ENCODE measurements at regions not wholly inside any gene's neighbourhood (a gene's known extent, or its start where the extent isn't known, plus 50 kb on each side); places are given as distances from the start of the nearest gene placed in this dataset.

DNA sequence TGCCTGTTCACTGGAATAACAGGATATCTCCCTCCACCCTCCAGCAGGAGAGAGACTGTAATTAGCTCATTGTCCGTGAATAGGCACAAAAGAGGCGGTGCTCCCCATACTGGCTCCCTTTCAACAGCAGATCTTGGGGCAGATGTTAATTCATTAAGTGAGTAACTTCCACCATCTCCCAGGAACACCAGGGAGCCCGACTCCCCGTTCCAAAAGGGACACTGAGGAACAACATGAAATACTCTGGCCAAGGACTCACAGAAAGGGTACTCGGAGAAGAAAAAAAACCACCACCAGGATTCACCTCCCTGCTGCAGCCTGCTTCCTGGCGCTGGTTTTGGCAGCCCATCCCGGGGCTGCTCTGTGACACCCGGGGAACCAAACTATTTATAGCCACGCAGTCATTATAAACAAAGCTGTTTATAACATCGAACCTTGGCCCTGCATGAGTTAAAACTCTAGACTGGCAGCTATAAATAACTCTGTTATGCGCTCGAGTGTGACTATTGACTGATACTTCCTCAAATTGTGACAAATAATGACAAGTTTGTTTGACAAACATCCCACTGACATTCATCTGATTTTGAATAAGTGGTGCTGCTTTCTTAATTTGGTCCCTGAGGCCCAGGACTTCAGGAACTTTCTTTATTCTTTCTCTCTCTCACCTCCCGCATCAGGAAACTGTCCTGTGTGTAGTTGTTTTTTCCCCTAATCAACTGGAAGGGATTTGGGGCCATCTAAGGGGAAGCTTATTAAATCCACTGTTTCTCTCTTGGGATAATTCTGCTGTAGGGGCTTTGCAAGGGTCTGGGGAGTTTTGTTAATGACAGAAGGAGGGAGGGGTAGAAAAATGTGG, 521.6 kb downstream of the CD83 start:
- TF ChIP-seq ISL1 (CRISPR knock-in tag; IDR thresholded peaks at IDR 0.05) (no peak), SNAI2 (CRISPR knock-in tag; IDR thresholded peaks at IDR 0.05) (no peak), CSDC2 (CRISPR knock-in tag; IDR thresholded peaks at IDR 0.05) (no peak), ZC3H10 (CRISPR knock-in tag; IDR thresholded peaks at IDR 0.05) (no peak), PPARA (CRISPR knock-in tag; IDR thresholded peaks at IDR 0.05; ENCODE audit: borderline replicate concordance) (no peak)
- TF ChIP-seq, protein P1, sequence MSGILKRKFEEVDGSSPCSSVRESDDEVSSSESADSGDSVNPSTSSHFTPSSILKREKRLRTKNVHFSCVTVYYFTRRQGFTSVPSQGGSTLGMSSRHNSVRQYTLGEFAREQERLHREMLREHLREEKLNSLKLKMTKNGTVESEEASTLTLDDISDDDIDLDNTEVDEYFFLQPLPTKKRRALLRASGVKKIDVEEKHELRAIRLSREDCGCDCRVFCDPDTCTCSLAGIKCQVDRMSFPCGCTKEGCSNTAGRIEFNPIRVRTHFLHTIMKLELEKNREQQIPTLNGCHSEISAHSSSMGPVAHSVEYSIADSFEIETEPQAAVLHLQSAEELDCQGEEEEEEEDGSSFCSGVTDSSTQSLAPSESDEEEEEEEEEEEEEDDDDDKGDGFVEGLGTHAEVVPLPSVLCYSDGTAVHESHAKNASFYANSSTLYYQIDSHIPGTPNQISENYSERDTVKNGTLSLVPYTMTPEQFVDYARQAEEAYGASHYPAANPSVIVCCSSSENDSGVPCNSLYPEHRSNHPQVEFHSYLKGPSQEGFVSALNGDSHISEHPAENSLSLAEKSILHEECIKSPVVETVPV (CRISPR knock-in tag; IDR thresholded peaks at IDR 0.05): no peak
- TF ChIP-seq, protein P2, sequence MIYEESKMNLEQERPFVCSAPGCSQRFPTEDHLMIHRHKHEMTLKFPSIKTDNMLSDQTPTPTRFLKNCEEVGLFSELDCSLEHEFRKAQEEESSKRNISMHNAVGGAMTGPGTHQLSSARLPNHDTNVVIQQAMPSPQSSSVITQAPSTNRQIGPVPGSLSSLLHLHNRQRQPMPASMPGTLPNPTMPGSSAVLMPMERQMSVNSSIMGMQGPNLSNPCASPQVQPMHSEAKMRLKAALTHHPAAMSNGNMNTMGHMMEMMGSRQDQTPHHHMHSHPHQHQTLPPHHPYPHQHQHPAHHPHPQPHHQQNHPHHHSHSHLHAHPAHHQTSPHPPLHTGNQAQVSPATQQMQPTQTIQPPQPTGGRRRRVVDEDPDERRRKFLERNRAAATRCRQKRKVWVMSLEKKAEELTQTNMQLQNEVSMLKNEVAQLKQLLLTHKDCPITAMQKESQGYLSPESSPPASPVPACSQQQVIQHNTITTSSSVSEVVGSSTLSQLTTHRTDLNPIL (CRISPR knock-in tag; IDR thresholded peaks at IDR 0.05; ENCODE audit: low read depth): no peak
- TF ChIP-seq, protein P3, sequence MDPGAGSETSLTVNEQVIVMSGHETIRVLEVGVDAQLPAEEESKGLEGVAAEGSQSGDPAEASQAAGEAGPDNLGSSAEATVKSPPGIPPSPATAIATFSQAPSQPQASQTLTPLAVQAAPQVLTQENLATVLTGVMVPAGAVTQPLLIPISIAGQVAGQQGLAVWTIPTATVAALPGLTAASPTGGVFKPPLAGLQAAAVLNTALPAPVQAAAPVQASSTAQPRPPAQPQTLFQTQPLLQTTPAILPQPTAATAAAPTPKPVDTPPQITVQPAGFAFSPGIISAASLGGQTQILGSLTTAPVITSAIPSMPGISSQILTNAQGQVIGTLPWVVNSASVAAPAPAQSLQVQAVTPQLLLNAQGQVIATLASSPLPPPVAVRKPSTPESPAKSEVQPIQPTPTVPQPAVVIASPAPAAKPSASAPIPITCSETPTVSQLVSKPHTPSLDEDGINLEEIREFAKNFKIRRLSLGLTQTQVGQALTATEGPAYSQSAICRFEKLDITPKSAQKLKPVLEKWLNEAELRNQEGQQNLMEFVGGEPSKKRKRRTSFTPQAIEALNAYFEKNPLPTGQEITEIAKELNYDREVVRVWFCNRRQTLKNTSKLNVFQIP (CRISPR knock-in tag; IDR thresholded peaks at IDR 0.05; ENCODE audit: borderline replicate concordance, low read depth): no peak
- no peak for ATAC-seq

DNA sequence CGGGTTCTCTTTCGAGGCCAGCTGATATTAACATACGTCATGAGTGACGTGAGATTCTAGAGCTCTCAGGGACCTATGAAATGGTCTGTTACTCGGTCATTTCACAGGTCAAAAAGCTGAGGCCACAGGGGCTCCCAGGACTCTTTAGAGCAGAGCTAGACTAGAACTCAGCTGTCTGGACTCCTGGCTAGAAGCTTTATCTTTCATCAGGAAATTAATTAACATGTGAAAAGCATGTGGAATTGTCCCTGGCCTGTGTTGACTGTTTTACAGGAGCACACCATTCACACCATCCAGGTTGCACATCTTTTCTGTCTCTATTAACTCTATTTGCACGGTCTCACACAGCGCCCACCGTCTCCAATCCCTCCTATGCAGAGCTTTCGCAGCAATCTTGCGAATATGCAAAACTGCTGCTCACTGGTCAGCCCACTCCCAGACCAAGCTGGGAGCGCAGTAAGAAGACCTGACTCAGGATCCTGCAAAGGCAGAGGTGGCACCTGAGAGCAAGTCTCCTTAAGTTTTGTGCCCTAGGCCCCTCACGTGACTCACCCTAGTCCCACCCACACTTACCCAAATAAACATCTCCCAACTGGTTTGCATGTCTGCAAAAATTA, 522.5 kb downstream of the CD83 start:
- TF ChIP-seq GLIS3 (CRISPR knock-in tag; IDR thresholded peaks at IDR 0.05) (no peak), ZNF70 (CRISPR knock-in tag; IDR thresholded peaks at IDR 0.05) (no peak), ARNTL (CRISPR knock-in tag; IDR thresholded peaks at IDR 0.05; ENCODE audit: borderline replicate concordance, low read depth) (no peak), ZC3H10 (CRISPR knock-in tag; IDR thresholded peaks at IDR 0.05) (no peak), ISL1 (CRISPR knock-in tag; IDR thresholded peaks at IDR 0.05) (no peak), TOX (CRISPR knock-in tag; IDR thresholded peaks at IDR 0.05; ENCODE audit: borderline replicate concordance) (no peak), OSR1 (CRISPR knock-in tag; IDR thresholded peaks at IDR 0.05) (no peak), ZNF565 (CRISPR knock-in tag; conservative IDR thresholded peaks at IDR 0.05; ENCODE audit: low read depth) (no peak), PPARA (CRISPR knock-in tag; IDR thresholded peaks at IDR 0.05; ENCODE audit: borderline replicate concordance) (no peak), TCF4 (CRISPR knock-in tag; IDR thresholded peaks at IDR 0.05; ENCODE audit: borderline replicate concordance) (no peak), ZNF8 (CRISPR knock-in tag; IDR thresholded peaks at IDR 0.05) (no peak), RARB (CRISPR knock-in tag; IDR thresholded peaks at IDR 0.05) (no peak), CSDC2 (CRISPR knock-in tag; IDR thresholded peaks at IDR 0.05) (no peak), ESRRG (CRISPR knock-in tag; IDR thresholded peaks at IDR 0.05) (no peak), SNAI2 (CRISPR knock-in tag; IDR thresholded peaks at IDR 0.05) (no peak)
- TF ChIP-seq, protein P4, sequence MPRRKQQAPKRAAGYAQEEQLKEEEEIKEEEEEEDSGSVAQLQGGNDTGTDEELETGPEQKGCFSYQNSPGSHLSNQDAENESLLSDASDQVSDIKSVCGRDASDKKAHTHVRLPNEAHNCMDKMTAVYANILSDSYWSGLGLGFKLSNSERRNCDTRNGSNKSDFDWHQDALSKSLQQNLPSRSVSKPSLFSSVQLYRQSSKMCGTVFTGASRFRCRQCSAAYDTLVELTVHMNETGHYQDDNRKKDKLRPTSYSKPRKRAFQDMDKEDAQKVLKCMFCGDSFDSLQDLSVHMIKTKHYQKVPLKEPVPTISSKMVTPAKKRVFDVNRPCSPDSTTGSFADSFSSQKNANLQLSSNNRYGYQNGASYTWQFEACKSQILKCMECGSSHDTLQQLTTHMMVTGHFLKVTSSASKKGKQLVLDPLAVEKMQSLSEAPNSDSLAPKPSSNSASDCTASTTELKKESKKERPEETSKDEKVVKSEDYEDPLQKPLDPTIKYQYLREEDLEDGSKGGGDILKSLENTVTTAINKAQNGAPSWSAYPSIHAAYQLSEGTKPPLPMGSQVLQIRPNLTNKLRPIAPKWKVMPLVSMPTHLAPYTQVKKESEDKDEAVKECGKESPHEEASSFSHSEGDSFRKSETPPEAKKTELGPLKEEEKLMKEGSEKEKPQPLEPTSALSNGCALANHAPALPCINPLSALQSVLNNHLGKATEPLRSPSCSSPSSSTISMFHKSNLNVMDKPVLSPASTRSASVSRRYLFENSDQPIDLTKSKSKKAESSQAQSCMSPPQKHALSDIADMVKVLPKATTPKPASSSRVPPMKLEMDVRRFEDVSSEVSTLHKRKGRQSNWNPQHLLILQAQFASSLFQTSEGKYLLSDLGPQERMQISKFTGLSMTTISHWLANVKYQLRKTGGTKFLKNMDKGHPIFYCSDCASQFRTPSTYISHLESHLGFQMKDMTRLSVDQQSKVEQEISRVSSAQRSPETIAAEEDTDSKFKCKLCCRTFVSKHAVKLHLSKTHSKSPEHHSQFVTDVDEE (CRISPR knock-in tag; IDR thresholded peaks at IDR 0.05): no peak
- TF ChIP-seq, protein P1 (CRISPR knock-in tag; IDR thresholded peaks at IDR 0.05): no peak
- TF ChIP-seq, protein P5, sequence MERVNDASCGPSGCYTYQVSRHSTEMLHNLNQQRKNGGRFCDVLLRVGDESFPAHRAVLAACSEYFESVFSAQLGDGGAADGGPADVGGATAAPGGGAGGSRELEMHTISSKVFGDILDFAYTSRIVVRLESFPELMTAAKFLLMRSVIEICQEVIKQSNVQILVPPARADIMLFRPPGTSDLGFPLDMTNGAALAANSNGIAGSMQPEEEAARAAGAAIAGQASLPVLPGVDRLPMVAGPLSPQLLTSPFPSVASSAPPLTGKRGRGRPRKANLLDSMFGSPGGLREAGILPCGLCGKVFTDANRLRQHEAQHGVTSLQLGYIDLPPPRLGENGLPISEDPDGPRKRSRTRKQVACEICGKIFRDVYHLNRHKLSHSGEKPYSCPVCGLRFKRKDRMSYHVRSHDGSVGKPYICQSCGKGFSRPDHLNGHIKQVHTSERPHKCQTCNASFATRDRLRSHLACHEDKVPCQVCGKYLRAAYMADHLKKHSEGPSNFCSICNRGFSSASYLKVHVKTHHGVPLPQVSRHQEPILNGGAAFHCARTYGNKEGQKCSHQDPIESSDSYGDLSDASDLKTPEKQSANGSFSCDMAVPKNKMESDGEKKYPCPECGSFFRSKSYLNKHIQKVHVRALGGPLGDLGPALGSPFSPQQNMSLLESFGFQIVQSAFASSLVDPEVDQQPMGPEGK (CRISPR knock-in tag; IDR thresholded peaks at IDR 0.05; ENCODE audit: borderline replicate concordance): no peak
- TF ChIP-seq, protein P3 (CRISPR knock-in tag; IDR thresholded peaks at IDR 0.05; ENCODE audit: borderline replicate concordance, low read depth): no peak
- no peak for ATAC-seq
